ENCODE measurements at regions not wholly inside any gene's neighbourhood (a gene's known extent, or its start where the extent isn't known, plus 50 kb on each side); places are given as distances from the start of the nearest gene placed in this dataset.

DNA sequence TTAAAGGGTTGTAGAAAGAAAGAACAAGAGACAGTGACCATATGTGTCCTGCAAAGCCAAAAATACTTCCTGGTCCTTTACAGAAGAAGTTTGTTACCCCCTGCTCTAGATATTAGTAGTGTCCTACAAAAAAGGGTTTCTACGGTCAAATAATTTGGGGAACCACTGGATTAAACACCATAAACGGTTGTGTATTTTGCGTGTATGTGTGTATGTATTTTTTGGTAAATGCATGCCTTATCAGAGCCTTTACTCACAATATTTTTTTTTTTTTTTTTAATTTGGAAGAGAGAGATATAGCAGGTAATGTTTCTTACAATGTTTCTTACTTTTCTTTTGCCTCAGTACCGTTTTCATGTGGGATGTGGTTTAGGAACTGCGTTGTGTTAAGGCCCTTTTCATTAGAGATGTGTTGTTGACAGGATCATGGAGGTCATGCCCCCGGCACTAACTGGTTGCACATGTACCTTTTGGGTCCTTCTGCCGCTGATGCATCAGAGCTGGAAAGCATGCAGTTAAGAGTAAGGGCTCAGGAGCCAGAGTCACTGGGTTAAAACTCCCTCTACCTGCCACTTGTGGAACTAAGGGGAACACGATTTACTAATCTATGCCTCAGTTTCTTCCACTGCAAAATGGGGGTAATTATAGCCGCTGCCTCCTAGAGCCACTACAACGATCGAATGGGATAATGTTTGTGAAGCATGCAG is 234.6 kb upstream of the KAZN start:
- ATAC-seq (no peak), DNase-seq (no peak)
- Mint-ChIP-seq H3K27ac (no peak overlapping the region), H3K4me1 (no peaks in the 10 kb centered on the region), H3K9me3 (ENCODE audit: low read depth) (no peaks in the 10 kb centered on the region), H3K27me3 (no peaks in the 10 kb centered on the region), H3K4me3 (no peak overlapping the region), H3K36me3 (no peaks in the 10 kb centered on the region)
- CTCF ChIA-PET, result no interaction called here

- Mint-ChIP-seq H3K4me1 (no peaks in the 10 kb centered on the region), H3K36me3 (no peaks in the 10 kb centered on the region), H3K27ac (no peak overlapping the region), H3K9me3 (ENCODE audit: low read depth) (no peaks in the 10 kb centered on the region), H3K27me3 (no peaks in the 10 kb centered on the region), H3K4me3 (no peak overlapping the region)
- ATAC-seq, result no peak
- no peak for DNase-seq
- CTCF ChIA-PET, result interaction anchor here (0.6 kb wide), 1 partner anchor 65 kb away, joined by 3 read pairs; no protein-coding TSS in a partner anchor
Measured at GRCh38 chr1:14365301-14365988, 233.0 kb upstream of the KAZN start.

- no peaks in the 10 kb centered on the region for H3K27me3 Mint-ChIP-seq
- no peak overlapping the region for H3K27ac Mint-ChIP-seq
- no peaks in the 10 kb centered on the region for H3K4me1 Mint-ChIP-seq
- CTCF ChIA-PET, result no interaction called here
- ATAC-seq, result no peak
- no peaks in the 10 kb centered on the region for H3K9me3 Mint-ChIP-seq (ENCODE audit: low read depth)
- no peak for DNase-seq
- no peak overlapping the region for H3K4me3 Mint-ChIP-seq
- no peaks in the 10 kb centered on the region for H3K36me3 Mint-ChIP-seq
Measured at GRCh38 chr1:14366091-14367018, 232.1 kb upstream of the KAZN start.

DNA sequence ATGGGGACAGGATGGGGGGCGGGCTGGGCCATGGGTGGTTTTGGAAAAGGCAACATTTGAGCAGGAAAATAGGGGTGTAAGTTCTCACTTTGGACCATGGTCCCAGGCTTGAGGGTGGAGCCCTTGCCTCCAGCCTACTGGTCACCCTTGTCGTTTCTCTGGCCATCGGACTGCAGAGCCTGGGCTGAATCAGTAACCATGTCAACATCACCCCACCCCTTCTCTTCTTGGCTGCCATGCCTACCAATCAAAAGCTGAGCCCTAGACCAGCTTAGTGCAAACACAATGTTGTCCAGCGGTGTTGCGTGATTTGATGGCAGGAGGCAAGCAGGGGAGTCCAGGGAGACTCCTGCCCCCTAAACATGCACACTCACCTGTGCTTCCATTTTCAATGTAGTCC is 231.0 kb upstream of the KAZN start:
- Mint-ChIP-seq H3K36me3 (no peaks in the 10 kb centered on the region), H3K27me3 (no peaks in the 10 kb centered on the region), H3K27ac (no peak overlapping the region), H3K4me3 (no peak overlapping the region), H3K4me1 (no peaks in the 10 kb centered on the region), H3K9me3 (ENCODE audit: low read depth) (no peaks in the 10 kb centered on the region)
- CTCF ChIA-PET, result no interaction called here
- DNase-seq (no peak), ATAC-seq (no peak)

- H3K4me1 Mint-ChIP-seq, result no peaks in the 10 kb centered on the region
- H3K27ac Mint-ChIP-seq, result no peak overlapping the region
Measured at GRCh38 chr1:14369526-14370213, 228.8 kb upstream of the KAZN start.

DNA sequence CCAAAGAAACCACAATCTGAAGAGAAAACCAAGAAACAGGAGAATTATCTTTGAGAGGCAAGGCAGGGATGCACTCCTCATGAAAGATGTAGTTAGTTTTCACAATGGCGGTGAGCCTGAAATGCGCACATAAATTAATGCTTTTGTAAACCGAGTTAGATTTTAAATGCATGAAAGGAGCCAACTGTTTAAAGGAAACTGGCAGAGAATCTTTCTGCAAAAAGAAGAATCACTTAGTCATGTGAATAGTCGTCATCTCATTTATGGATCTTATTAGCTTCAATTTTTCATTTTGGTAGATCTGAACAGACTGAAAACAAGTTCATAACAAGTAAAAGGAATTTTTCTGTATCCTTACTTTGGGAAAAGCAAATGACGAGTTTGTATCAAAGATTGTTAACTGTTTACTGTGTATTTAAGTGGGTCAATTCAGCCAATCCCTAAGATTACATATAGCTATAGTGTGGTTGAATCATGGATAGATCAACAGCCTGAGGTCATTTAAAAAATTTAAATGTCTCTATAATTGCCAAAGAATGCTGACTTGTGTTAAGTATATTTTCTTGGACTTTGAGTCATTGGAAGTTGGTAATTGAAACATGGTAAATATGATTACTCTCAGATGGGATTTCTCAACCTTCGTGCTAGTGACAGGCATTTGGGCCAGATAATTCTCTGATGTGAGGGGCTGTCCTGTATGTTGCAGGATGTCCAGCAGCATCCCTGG is 226.6 kb upstream of the KAZN start:
- no peak for ATAC-seq
- H3K4me3 Mint-ChIP-seq, result no peak overlapping the region
- no peaks in the 10 kb centered on the region for H3K9me3 Mint-ChIP-seq (ENCODE audit: low read depth)
- H3K27me3 Mint-ChIP-seq, result no peaks in the 10 kb centered on the region
- no peak for DNase-seq
- no peaks in the 10 kb centered on the region for H3K4me1 Mint-ChIP-seq
- H3K27ac Mint-ChIP-seq, result no peak overlapping the region
- CTCF ChIA-PET, result no interaction called here
- H3K36me3 Mint-ChIP-seq, result no peaks in the 10 kb centered on the region

More at GRCh38 chr1:14369526-14370213, 228.8 kb upstream of the KAZN start:
- Mint-ChIP-seq H3K36me3 (no peaks in the 10 kb centered on the region), H3K27me3 (no peaks in the 10 kb centered on the region), H3K9me3 (ENCODE audit: low read depth) (no peaks in the 10 kb centered on the region), H3K4me3 (no peak overlapping the region)
- no peak for ATAC-seq
- no peak for DNase-seq
- CTCF ChIA-PET, result no interaction called here

DNA sequence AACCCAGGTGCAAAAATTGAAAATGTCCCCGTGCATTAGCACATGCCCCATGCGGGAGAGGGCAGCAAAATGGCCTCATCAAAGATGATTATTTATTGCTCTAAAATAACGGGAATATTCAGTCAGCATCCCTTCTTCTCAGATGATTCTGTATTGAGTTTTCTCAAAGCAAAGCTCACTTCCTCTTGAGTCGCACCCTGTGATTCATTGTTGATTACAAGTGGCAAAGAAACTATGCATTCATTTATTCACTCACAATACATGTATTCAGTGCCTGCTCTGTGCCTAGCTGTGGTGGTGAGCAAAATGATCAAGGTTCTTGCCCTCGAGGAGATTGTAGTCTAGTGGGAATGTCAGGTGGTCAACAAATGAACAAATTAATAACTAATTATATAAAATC is 226.0 kb upstream of the KAZN start:
- H3K9me3 Mint-ChIP-seq (ENCODE audit: low read depth), result no peaks in the 10 kb centered on the region
- H3K4me1 Mint-ChIP-seq, result no peaks in the 10 kb centered on the region
- no peaks in the 10 kb centered on the region for H3K27me3 Mint-ChIP-seq
- no peak overlapping the region for H3K27ac Mint-ChIP-seq
- H3K36me3 Mint-ChIP-seq, result no peaks in the 10 kb centered on the region
- ATAC-seq (no peak), DNase-seq (no peak)
- H3K4me3 Mint-ChIP-seq, result no peak overlapping the region
- CTCF ChIA-PET, result no interaction called here

DNA sequence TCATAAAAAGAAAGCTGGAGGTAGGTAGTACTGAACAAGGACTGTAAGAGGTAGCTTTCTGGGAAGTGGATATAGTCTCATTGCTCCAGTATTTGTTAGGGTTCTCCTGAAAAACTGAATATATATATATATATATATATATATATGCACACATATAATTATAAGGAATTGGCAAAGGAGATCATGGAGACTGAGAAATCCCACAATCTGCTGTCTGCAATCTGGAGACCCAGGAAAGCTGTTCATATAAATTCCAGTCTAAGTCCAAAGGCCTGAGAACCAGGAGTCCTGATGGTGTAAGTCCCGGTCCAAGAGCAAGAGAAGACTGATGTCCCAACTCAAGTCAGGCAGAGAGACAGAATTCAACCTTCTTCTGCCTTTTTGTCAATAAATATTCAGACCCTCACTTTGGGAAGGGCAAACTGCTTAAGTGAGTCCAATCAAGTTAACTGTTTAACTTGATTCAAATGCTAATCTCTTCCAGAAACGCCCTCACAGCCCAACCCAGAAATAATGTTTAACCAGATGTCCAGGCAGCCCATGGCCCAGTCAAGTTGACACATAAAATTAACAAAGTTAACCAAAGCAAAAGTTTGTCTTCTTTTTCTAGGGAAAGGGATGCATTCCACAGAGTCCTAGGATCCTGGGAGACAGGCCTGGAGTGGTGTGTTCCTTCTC is 225.3 kb upstream of the KAZN start:
- no peaks in the 10 kb centered on the region for H3K27me3 Mint-ChIP-seq
- H3K4me1 Mint-ChIP-seq, result no peaks in the 10 kb centered on the region
- H3K9me3 Mint-ChIP-seq (ENCODE audit: low read depth), result no peaks in the 10 kb centered on the region
- H3K27ac Mint-ChIP-seq, result no peak overlapping the region
- H3K36me3 Mint-ChIP-seq, result no peaks in the 10 kb centered on the region
- CTCF ChIA-PET, result no interaction called here
- no peak overlapping the region for H3K4me3 Mint-ChIP-seq
- ATAC-seq (no peak), DNase-seq (no peak)

GRCh38 chr1:14375226-14375625 is 223.3 kb upstream of the KAZN start:
- no peaks in the 10 kb centered on the region for H3K9me3 Mint-ChIP-seq (ENCODE audit: low read depth)
- no peaks in the 10 kb centered on the region for H3K27me3 Mint-ChIP-seq
- H3K36me3 Mint-ChIP-seq, result no peaks in the 10 kb centered on the region
- no peak overlapping the region for H3K27ac Mint-ChIP-seq
- no peak for ATAC-seq
- H3K4me1 Mint-ChIP-seq, result no peaks in the 10 kb centered on the region
- no peak overlapping the region for H3K4me3 Mint-ChIP-seq
- CTCF ChIA-PET, result no interaction called here
- no peak for DNase-seq

DNA sequence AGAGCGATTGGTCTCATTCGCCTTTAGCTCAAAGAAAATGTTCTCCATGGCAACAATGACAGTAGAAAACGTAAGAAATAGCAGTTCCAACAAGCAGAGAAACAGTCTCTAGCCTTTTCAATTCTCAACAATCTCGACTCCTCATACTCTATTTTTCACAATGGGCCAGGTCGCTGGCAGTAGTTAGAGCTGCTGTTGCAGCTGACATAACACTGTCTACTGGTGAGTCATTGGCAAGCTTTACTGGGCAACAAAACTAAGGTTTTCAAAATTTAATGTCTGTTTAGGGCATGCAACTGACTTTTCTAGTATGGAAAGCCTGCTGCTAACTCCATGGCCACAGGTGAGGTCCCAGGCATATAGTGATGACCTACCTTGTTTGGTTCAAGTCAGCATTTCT is 221.1 kb upstream of the KAZN start:
- H3K4me3 Mint-ChIP-seq, result no peak overlapping the region
- DNase-seq, result no peak
- no peaks in the 10 kb centered on the region for H3K36me3 Mint-ChIP-seq
- H3K9me3 Mint-ChIP-seq (ENCODE audit: low read depth), result no peaks in the 10 kb centered on the region
- no peak for ATAC-seq
- CTCF ChIA-PET, result no interaction called here
- no peaks in the 10 kb centered on the region for H3K4me1 Mint-ChIP-seq
- H3K27ac Mint-ChIP-seq, result no peak overlapping the region
- no peaks in the 10 kb centered on the region for H3K27me3 Mint-ChIP-seq

GRCh38 chr1:14380408-14380807 is 218.1 kb upstream of the KAZN start:
- Mint-ChIP-seq H3K4me1 (no peaks in the 10 kb centered on the region), H3K36me3 (no peaks in the 10 kb centered on the region), H3K9me3 (ENCODE audit: low read depth) (no peaks in the 10 kb centered on the region), H3K27ac (no peak overlapping the region), H3K4me3 (no peak overlapping the region), H3K27me3 (no peaks in the 10 kb centered on the region)
- no peak for DNase-seq
- CTCF ChIA-PET, result no interaction called here
- ATAC-seq, result no peak

- Mint-ChIP-seq H3K9me3 (ENCODE audit: low read depth) (no peaks in the 10 kb centered on the region), H3K36me3 (no peaks in the 10 kb centered on the region), H3K4me3 (no peak overlapping the region), H3K27ac (no peak overlapping the region), H3K4me1 (no peaks in the 10 kb centered on the region), H3K27me3 (no peaks in the 10 kb centered on the region)
- ATAC-seq (no peak), DNase-seq (no peak)
- CTCF ChIA-PET, result no interaction called here
Measured at GRCh38 chr1:14390816-14391215, 207.7 kb upstream of the KAZN start.

All from activated CD8-positive, alpha-beta memory T cell treated with anti-CD3 and anti-CD28 coated beads, Interleukin-2, amount 10 ng/mL, durations not matched to agents 7 days and 5 days (primary cell).